ENCODE measurements at regions not wholly inside any gene's neighbourhood (a gene's known extent, or its start where the extent isn't known, plus 50 kb on each side); places are given as distances from the start of the nearest gene placed in this dataset.

DNA sequence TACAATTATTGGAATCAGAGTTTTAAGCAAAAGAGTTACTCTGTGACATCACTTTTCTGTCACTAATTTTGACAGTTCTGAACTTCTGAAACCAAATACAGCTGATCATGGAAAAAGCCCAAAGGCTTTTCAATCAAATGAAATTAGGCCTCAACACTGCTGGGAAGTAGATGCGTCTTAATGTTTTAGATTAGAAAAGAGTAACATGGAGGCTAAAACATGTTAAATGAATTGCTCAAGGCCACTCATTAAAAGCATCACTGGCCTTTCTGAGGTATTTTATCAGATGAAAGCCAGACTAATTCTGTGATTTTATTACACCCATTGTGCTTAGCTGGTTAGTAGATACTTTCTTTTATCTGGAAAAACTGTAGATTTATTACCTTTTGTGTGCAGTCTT is 672.6 kb downstream of the CENPC start:
- Mint-ChIP-seq H3K9me3 (no peaks in the 10 kb centered on the region; the same call in none of the 2 replicates), H3K36me3 (ENCODE audit: low read depth) (no peaks in the 10 kb centered on the region), H3K27me3 (ENCODE audit: insufficient read depth) (no peaks in the 10 kb centered on the region), H3K4me1 (ENCODE audit: low read depth) (no peaks in the 10 kb centered on the region), H3K4me3 (no peak overlapping the region), H3K27ac (no peak overlapping the region)
- DNase-seq: no peak
- TF ChIP-seq, protein P1, sequence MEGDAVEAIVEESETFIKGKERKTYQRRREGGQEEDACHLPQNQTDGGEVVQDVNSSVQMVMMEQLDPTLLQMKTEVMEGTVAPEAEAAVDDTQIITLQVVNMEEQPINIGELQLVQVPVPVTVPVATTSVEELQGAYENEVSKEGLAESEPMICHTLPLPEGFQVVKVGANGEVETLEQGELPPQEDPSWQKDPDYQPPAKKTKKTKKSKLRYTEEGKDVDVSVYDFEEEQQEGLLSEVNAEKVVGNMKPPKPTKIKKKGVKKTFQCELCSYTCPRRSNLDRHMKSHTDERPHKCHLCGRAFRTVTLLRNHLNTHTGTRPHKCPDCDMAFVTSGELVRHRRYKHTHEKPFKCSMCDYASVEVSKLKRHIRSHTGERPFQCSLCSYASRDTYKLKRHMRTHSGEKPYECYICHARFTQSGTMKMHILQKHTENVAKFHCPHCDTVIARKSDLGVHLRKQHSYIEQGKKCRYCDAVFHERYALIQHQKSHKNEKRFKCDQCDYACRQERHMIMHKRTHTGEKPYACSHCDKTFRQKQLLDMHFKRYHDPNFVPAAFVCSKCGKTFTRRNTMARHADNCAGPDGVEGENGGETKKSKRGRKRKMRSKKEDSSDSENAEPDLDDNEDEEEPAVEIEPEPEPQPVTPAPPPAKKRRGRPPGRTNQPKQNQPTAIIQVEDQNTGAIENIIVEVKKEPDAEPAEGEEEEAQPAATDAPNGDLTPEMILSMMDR (IDR thresholded peaks at IDR 0.05): no peak

DNA sequence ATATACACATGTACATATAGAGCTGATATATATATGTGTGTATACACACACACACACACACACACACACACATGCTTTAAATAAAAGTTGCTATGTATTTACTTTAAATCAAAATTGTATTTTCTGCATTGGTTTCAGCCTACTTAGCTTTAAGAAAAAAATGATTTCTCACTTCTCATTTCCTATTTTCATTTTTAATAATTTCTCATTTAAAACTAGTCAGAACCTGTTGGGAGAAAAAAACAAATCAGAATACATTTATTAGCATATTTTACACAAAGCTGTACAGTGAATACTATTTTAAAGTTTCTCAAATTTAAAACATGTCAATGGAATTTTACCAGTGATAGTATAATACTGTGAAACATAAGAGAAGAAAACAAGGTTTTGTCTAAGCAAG is 681.8 kb downstream of the CENPC start:
- DNase-seq: no peak
- Mint-ChIP-seq H3K36me3 (ENCODE audit: low read depth) (no peaks in the 10 kb centered on the region), H3K4me3 (no peak overlapping the region), H3K4me1 (ENCODE audit: low read depth) (no peaks in the 10 kb centered on the region), H3K27me3 (ENCODE audit: insufficient read depth) (no peaks in the 10 kb centered on the region), H3K9me3 (peaks cover 18% of the 10 kb centered on the region), H3K27ac (no peak overlapping the region)
- TF ChIP-seq, protein P1 (IDR thresholded peaks at IDR 0.05): no peak

DNA sequence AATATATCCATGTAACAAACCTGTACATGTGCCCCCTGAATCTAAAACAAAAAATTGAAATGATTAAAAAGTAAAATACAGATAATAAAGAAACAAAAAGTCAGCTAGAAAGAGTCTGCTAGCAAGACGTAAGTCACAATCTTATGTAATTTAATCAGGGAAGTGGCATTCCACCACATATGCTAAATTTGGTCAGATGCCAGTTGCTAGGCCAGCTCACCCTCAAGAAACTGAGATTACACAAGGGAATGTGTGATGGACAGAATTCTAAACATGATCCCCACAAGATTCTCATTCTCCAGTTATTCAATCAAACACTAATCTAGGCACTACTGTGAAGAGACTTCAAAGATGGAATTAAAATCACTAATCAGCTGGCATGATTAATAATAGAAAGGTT is 689.3 kb downstream of the CENPC start:
- Mint-ChIP-seq H3K36me3 (ENCODE audit: low read depth) (peaks cover 5% of the 10 kb centered on the region; the same call in 1 of the 2 replicates), H3K4me1 (ENCODE audit: low read depth) (no peaks in the 10 kb centered on the region), H3K27me3 (ENCODE audit: insufficient read depth) (no peaks in the 10 kb centered on the region; the same call in 1 of the 2 replicates), H3K4me3 (no peak overlapping the region), H3K9me3 (peaks cover 12% of the 10 kb centered on the region), H3K27ac (no peak overlapping the region)
- no peak for DNase-seq
- TF ChIP-seq, protein P1 (IDR thresholded peaks at IDR 0.05): no peak

GRCh38 chr4:66853845-66854244 is 691.5 kb downstream of the CENPC start:
- TF ChIP-seq, protein P1 (IDR thresholded peaks at IDR 0.05): no peak
- no peaks in the 10 kb centered on the region; the same call in 1 of the 2 replicates for H3K27me3 Mint-ChIP-seq (ENCODE audit: insufficient read depth)
- H3K4me3 Mint-ChIP-seq: no peak overlapping the region
- H3K27ac Mint-ChIP-seq: no peak overlapping the region
- H3K36me3 Mint-ChIP-seq (ENCODE audit: low read depth): peaks cover 5% of the 10 kb centered on the region; the same call in 1 of the 2 replicates
- H3K9me3 Mint-ChIP-seq: peaks cover 4% of the 10 kb centered on the region
- no peaks in the 10 kb centered on the region for H3K4me1 Mint-ChIP-seq (ENCODE audit: low read depth)
- DNase-seq: no peak

DNA sequence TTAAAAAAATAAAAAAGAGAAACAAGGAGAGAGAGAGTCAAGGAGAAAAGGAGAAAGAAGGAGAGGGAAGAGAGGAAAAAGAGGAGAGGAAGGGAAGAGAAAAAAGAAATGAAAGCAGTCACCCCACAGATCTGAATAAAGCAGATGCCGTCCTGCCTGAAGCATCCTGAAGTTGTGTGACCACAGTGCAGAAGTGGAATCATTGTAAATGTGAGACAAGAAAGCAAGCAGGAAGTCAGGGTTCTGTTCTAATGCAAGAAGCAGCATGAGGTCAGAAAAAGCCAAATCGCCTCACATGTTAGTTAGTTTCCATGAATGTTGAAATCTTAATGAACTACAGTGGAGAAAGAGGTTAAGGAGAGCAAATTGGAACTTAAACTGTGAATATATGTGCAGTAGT is 692.5 kb downstream of the CENPC start:
- Mint-ChIP-seq H3K27me3 (ENCODE audit: insufficient read depth) (no peaks in the 10 kb centered on the region; the same call in 1 of the 2 replicates), H3K4me3 (no peak overlapping the region), H3K36me3 (ENCODE audit: low read depth) (peaks cover 1% of the 10 kb centered on the region; the same call in 1 of the 2 replicates), H3K9me3 (peaks cover 4% of the 10 kb centered on the region), H3K27ac (no peak overlapping the region), H3K4me1 (ENCODE audit: low read depth) (no peaks in the 10 kb centered on the region)
- no peak for DNase-seq
- TF ChIP-seq, protein P1 (IDR thresholded peaks at IDR 0.05): no peak

DNA sequence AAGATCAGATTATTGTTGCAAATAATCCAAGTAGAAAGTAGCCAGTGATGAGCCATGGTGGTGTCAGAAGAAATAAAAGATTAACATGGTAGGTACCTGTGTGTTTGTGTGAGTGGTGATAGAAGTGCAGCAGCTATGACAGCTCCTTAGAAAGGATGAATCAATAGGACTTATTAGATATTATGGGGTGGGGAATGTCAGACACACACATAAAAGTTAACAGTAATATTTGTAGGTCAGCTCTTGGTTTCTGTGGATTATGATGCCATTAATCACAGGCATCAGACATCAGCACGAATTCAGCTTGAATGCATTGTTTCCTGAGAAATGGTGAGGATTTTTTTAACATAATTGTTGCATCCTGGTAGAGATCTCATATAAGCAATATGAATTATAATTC is 695.7 kb downstream of the CENPC start:
- Mint-ChIP-seq H3K9me3 (peaks cover 7% of the 10 kb centered on the region; the same call in 1 of the 2 replicates), H3K27ac (no peak overlapping the region), H3K27me3 (ENCODE audit: insufficient read depth) (no peaks in the 10 kb centered on the region; the same call in 1 of the 2 replicates), H3K4me1 (ENCODE audit: low read depth) (no peaks in the 10 kb centered on the region), H3K4me3 (no peak overlapping the region), H3K36me3 (ENCODE audit: low read depth) (no peaks in the 10 kb centered on the region)
- TF ChIP-seq, protein P1 (IDR thresholded peaks at IDR 0.05): no peak
- no peak for DNase-seq
